Bone marrow (tissue), 2 donors: ENCODE measurements at regions not wholly inside any gene's neighbourhood (a gene's known extent, or its start where the extent isn't known, plus 50 kb on each side); places are given as distances from the start of the nearest gene placed in this dataset.
"Not testable (repeated sequence)": the region's sequence is repeated elsewhere in the genome, so short reads cannot be mapped to it uniquely, and the experiment has no call there.

Source experiments
- DNase-seq, 2 donors: peaks; one replicate each; lab custom pipeline; 2025; lab: John Stamatoyannopoulos, UW

DNA sequence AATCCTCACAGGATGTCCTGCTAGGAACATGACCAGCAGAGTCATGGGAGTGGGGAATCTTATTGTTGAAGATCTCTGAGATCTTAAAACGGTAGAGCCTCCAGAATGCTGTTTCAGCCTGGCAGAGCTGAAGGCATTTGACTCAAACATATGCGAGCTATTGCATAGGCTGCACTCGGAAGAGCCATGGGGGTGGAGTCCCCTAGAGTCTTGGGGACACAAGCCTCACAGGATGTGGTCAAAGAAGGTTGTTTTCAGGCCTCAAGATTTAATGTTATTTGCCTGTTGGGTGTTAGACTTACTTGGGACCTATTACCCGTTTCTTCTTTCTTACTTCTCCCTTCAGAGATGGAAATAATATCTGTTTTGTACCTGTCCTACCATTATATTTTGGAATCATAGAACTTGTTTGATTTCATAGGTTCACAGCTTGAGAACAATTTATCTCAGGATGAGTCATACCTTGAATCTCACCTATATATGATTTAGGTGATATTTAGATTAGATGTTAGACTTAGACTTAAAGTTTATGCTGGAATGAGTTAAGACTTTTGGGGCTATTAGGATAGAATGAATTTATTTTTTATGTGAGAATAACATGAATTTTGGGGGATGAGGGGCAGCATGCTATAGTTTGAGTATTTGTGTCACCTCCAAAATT lies 172.2 kb upstream of the ATP2B1 start:
- peak in 1 of 2 donors; percentile 20 for DNase-seq

DNA sequence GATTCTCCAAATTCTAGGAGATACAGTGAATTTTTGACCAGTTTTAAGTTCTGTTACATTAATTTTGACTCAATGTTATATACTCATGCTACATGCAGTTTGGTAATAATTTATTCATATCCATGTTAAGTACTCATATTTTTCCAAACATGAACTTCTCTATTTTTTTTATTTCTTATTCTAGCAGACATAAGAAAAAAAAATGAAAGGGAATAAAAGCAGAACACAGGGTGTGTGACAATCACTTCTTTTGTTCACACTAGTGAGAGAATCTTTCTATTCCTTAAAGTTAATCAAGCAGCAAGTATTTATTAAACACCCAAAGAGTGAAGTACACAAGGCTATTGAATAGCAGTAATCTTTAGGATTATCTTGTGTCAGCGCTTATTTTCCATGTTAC lies 171.1 kb upstream of the ATP2B1 start:
- DNase-seq: no peak

DNA sequence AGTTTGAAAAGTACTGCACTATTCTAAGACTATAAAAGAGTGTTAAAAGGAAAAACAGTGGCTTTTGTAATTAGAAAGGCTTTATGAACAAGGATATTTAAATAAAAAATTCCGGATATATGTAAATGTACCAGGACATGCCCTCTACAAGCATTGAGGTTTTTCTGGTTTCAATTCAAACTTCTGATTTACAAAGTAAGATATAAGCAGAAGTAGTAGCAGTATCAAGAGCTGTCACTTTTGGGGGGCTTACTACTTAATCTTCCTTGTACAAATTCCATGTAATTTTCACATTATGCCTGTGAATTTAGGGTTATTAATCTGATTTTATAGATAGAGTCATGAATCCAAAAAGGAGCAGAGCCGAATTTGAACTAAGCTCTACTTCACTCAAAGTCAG lies 170.3 kb upstream of the ATP2B1 start:
- no peak for DNase-seq

DNA sequence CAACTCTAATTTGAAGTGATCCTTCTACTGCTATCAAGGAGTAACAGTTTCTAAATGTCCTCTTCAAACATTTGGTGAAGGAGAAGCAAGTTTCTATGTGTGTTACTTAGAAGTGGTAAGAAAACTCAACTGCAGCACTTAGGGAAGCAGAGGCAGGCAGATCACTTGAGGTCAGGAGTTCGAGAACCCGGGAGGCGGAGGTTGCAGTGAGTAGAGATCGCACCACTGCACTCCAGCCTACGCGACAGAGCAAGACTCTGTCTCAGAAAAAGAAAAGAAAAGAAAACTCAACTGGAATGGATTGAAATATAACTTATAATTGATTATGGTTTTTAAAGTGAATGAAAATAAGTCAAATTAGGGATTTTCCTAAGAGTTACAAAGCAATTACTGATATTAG lies 169.7 kb upstream of the ATP2B1 start:
- DNase-seq: no peak

DNA sequence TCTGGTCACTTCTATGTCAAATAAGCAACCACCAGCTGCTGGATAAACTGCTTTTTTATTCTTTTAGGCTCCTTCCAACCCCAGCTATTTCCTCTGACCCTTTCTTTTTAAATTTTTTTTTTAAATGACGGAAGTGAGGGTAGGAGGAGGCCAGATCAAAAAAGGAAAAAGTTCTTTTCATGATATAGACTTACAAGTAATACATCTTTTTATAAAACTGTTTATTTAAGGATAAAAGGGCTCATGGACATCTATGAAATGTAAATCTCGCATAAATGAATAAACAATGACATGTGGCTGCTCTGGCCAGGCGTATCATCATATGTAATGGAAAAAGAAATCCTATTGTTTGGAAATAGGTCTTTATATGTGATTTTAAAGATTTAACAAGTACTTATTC lies 169.0 kb upstream of the ATP2B1 start:
- DNase-seq: no peak

DNA sequence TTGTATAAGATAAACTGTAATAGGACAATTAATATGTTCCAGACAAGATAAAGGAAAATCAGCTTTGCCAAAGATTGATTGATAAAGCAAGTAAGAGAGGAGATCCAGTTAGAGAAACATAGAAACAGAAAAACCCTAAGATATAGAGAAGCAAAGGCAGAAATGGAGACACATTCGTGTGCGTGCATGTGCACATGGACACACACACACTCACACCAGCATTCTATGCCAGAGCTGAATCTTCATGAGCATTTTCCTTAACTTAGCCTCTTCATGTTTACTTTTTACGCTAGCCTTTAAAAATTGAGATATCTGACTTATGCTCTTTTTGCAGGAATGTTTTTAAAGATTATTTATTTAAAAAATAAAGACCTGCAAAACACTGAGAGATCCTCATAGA lies 168.5 kb upstream of the ATP2B1 start:
- no peak for DNase-seq

- DNase-seq: no peak
Observed at GRCh38 chr12:89875809-89876208, 167.2 kb upstream of the ATP2B1 start.

DNA sequence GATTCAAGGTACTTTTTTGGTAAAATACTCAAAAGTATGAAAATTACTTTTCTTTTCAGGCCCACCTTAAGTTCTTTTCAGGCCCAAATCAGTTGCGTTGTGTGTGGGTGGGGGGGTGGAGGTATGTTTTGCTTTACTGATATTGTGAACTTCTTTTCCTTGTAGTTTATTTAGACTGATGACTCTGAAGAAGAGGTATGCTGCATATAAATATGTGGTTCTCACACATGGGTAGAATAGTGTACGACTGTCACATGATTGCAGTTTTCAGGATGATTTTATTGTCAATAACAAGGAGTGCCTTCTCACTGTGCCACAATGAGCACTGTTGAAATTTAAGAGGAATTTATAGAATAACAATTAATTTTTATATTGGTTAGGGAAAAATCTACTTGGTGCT lies 166.6 kb upstream of the ATP2B1 start:
- no peak for DNase-seq

- no peak for DNase-seq
Observed at GRCh38 chr12:89874146-89874545, 165.5 kb upstream of the ATP2B1 start.

- DNase-seq: peak in 1 of 2 donors; percentile 47
Observed at GRCh38 chr12:89873745-89874144, 165.1 kb upstream of the ATP2B1 start.

DNA sequence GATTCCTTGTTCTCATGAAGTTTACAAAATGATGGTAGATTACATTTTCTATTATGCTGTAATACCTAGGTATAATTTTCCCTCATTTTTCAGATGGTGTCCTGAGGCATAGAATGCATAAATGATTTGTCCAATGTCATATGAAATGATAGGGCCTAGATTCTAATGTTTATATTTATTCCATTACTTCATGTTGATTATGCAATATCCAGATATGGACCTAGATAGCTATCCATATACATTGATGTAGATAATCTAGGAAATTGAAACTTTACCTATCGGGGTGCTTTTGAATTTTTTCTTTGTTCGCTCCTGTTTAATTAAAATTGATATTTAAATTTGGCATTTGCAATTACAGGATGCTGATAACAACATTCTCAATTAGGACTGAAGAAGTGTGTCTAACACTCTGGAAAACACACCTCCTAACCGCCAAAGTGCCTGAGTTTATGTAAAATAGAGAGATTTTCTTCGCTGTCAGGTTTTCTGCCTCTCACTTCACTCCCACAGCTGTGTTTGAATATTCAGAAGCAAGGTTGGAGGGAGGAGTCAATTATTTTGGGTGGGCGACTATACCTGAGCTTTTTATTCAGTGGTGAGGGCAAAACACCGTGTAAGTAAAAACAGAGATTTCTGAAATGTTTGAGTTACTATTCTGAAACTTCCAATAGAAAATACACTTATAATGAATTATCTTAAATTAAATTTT lies 164.4 kb upstream of the ATP2B1 start:
- DNase-seq: no peak

DNA sequence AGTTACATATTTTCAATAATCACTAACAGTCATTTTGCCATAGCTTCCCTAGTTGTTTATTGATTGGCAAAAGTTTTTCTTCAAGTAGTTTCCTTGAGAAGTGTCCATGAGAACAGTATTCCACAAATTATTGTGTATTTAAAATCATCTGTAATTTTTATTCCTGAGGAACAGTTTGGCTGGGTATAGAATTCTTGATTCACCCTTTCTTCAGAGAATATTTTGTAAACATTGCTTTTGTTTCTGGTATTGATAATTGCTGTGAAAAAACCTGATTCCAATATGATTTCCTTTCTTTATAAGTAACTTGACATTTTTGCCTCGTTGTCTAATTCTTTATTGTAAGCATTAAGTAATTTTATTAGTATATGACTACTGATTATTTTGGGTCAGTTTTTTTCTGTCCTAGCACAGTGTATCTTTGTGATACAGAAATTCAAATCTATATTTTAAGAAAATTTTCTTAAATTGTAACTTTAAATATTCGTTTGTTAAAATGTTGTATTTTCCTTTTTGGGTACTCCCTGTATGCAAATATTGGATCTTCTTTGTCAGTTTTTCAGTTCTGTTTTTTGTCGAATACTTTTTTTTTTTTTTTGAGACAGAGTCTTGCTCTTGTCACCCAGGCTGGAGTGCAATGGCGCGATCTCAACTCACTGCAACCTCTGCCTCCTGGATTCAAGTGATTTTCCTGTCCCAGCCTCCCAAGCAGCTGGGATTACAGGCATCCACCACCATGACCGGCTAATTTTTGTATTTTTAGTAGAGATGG lies 162.0 kb upstream of the ATP2B1 start:
- DNase-seq: no peak

GRCh38 chr12:89867611-89868010 lies 159.0 kb upstream of the ATP2B1 start:
- DNase-seq: not testable (repeated sequence)

- no peak for DNase-seq
Observed at GRCh38 chr12:89864411-89864810, 155.8 kb upstream of the ATP2B1 start.

- DNase-seq: peak in 1 of 2 donors; percentile 50
Observed at GRCh38 chr12:89863968-89864367, 155.3 kb upstream of the ATP2B1 start.

GRCh38 chr12:89863493-89863938 lies 154.9 kb upstream of the ATP2B1 start:
- DNase-seq: no peak

DNA sequence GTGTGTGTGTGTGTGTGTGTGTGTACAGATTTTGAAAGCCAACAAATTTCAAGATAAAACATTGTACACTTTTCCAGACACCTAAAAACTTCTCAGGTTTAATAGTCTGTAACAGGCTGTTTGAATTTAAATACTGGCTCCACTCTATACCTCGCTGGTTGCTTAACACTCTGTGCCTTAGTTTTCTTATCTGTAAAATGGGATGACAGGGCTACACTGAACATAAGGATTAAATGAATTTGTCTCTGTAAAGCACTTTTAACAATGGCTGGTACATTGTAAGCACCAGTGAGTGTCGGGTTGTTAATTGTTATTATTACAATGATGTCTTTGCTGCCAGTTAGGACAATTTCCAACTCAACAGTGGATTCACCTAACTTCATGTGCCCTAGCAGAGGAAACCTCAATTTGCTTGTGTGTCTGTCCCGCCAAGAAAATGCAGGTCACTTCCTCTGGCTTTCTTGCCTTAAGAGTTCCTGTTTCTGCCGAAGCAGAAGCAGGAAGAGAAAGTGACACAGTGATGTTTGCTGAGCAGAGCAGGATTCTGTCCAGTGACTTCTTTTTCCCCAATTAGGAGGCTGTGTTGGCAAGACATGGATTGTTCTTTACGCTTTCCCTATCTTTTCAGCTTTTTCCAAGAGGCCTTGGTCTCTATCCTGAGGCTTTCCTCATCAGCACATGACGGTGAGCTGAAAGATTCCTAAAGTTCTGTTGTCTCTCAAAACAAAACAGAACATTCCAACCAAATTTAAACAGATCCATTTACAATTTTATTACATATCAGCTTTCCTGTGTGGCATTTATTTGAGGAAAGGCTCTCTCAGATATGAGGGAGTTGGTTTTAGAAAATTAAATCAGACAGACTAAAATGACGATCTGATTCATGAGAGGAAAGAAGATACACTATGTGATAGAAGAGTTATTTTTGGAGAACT lies 154.1 kb upstream of the ATP2B1 start:
- peak in 1 of 2 donors; percentile 82 for DNase-seq

GRCh38 chr12:89861086-89861485 lies 152.4 kb upstream of the ATP2B1 start:
- no peak for DNase-seq

DNA sequence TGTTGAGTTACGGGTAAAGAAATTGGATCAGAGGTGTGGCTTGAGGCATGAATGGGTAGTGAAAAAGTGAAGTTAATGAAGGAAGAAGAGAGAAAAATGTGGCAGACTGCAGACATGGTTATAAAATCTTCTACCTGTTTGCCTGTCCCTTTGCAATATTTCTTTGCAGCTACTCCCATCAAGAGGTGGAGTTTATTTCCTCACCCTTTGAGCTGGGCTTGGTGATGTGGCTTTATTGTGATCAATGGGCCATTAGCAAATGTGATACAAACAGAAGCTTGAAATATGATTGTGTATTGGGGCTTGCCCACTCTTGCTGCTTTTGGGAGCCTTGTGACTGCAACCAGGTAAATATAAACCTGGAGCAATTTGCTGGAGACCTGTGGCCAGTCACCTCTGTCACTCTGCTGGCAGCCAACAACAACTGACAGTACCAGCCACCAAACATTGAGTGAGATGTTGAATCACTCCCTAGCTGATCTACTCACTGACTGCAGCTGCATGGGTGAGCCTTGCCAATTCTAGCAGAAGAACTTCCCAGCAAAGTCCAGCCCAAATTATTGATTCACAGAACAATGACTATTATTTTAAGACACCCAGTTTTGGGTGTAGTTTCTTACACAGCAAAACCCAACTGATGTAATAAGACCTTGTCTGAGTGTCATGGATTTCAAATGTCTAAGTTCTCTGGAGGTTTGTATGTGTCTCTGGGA lies 151.0 kb upstream of the ATP2B1 start:
- DNase-seq: no peak

DNA sequence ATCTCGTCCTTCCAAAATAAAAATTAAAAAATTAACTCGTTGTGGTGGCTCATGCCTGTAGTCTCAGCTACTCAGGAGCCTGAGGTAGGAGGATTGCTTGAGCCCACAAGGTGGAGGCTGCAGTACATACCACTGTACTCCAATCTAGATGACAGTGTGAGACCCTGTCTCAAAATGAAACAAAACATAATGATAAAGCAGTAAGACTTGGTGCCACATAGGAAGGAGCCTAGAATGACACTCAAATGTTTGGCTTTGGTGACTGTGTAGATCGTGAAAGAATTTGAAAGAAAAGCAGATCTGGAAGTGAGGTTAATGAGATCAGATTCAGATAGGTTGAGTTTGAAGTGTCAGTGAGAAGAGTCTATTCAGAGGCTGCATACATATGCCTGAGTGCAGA lies 150.1 kb upstream of the ATP2B1 start:
- no peak for DNase-seq

DNA sequence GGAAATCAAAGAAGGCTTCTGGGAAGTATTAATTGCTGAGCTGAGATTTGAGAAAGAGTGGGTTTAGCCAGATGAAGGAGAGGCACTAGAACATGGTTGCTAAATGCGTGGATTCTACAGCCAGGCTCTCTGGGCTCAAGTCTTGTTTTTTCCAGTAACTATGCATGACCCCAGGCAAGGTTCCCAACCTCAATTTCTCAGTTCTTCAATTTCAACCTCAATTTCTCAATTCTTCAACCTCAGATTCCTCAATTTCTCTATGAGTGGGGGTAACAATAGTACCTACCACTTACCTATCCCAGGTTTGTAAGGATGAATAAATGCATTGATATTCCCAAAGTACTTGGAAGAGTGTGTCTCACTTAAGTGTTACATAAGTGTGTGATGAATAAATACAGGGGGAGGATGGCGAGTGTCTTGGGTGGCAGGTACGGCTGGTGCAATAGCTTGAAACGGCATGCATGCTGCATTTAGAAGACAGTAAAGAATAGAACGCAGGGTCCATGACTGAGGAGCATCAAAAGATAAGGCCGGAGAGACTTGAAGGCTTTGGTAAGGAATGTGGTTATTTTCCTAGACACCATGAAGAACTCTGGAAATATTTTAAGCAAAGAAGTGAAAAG lies 149.1 kb upstream of the ATP2B1 start:
- no peak for DNase-seq
